Caco-2 (cell line): ENCODE measurements at regions not wholly inside any gene's neighbourhood (a gene's known extent, or its start where the extent isn't known, plus 50 kb on each side); places are given as distances from the start of the nearest gene placed in this dataset.

ENCODE experiments used
- BruUV-seq: library from RNA; stranded (reverse); fragments of 400-500 nt; replicated peaks from 2 replicates; lab custom pipeline; 2021; lab: Mats Ljungman, UMichigan
- CTCF ChIA-PET: fragments of 300-600 bp; sonication (Branson Sonifier 250); formaldehyde crosslinking; loops from one replicate; lab custom pipeline; 2022; ENCODE audit warnings: antibody characterized with exemption; lab: Charles Lee
- POLR2A ChIA-PET: fragments of 300-600 bp; sonication (Branson Sonifier 250); formaldehyde crosslinking; loops from one replicate; lab custom pipeline; 2022; ENCODE audit warnings: antibody characterized with exemption; lab: Charles Lee
- DNase-seq, 2 experiments: peaks; one replicate each; pipeline versions ENCODE4 v3.0.0 to v3.0.0-alpha.2; 2020 to 2022
- H3K27me3 ChIP-seq: replicated peaks from 2 replicates; pipeline ENCODE4 v1.6.0; 2011; ENCODE audit warnings: low read length; ENCODE audit not compliant: control insufficient read depth, insufficient read depth
- H3K36me3 ChIP-seq: 2 replicates; pipeline ENCODE4 v1.5.1; 2011; ENCODE audit warnings: low read length; ENCODE audit not compliant: control insufficient read depth, insufficient read depth
- H3K4me1 ChIP-seq: fragments of 250-450 bp; sonication (Bioruptor Pico); 2 replicates; pipeline ENCODE4 v1.5.1; 2020; ENCODE audit warnings: mild to moderate bottlenecking
- H3K4me3 ChIP-seq: 2 replicates; pipeline ENCODE4 v1.5.1; 2011; ENCODE audit warnings: low read depth, mild to moderate bottlenecking, control low read depth, low read length
- H3K9me3 ChIP-seq: fragments of 250-450 bp; sonication (Bioruptor Pico); 2 replicates; pipeline ENCODE4 v1.5.1; 2020; ENCODE audit warnings: mild to moderate bottlenecking, moderate library complexity
- H3K27ac Mint-ChIP-seq: one replicate; pipeline ENCODE4 v1.8.0; 2022; ENCODE audit warnings: mixed read lengths; ENCODE audit not compliant: unreplicated experiment
- H3K27me3 Mint-ChIP-seq: one replicate; pipeline ENCODE4 v1.8.0; 2022; ENCODE audit warnings: mixed read lengths; ENCODE audit not compliant: insufficient read depth, unreplicated experiment
- H3K36me3 Mint-ChIP-seq: one replicate; pipeline ENCODE4 v1.8.0; 2022; ENCODE audit warnings: mild to moderate bottlenecking, mixed read lengths; ENCODE audit not compliant: insufficient read depth, unreplicated experiment
- H3K4me1 Mint-ChIP-seq: one replicate; pipeline ENCODE4 v1.8.0; 2022; ENCODE audit warnings: low read depth, mixed read lengths; ENCODE audit not compliant: unreplicated experiment
- H3K4me3 Mint-ChIP-seq: one replicate; pipeline ENCODE4 v1.8.0; 2022; ENCODE audit warnings: mild to moderate bottlenecking, moderate library complexity, mixed read lengths; ENCODE audit not compliant: unreplicated experiment
- H3K9me3 Mint-ChIP-seq: one replicate; pipeline ENCODE4 v1.8.0; 2022; ENCODE audit warnings: mixed read lengths; ENCODE audit not compliant: unreplicated experiment
- CTCF ChIP-seq, 2 experiments: fragments of 200-600 bp in 1 of 2; IDR thresholded peaks; 1 replicate in 1 of 2; 2 replicates in 1 of 2; pipeline versions ENCODE4 v1.5.1 to v1.8.0; 2011 to 2022; ENCODE audit warnings: antibody characterized with exemption in 1 of 2, control low read depth in 1 of 2, inconsistent platforms in 1 of 2, low read depth in 1 of 2, low read length in 1 of 2, mild to moderate bottlenecking in 1 of 2, moderate library complexity in 1 of 2; ENCODE audit not compliant: insufficient read depth in 1 of 2, severe bottlenecking in 1 of 2, unreplicated experiment in 1 of 2
- intact Hi-C: fragments of 100-400 bp; cut with micrococcal nuclease; formaldehyde crosslinking; loops from one replicate; pipeline ENCODE4 v1.10.0; 2022; ENCODE audit not compliant: unreplicated experiment

- Mint-ChIP-seq H3K36me3 (no peaks in the 10 kb centered on the region), H3K9me3 (no peaks in the 10 kb centered on the region), H3K27me3 (peaks cover 34% of the 10 kb centered on the region), H3K27ac (no peak overlapping the region), H3K4me1 (no peaks in the 10 kb centered on the region), H3K4me3 (no peak overlapping the region)
- peak in 1 of 2 experiments; percentile 25 for DNase-seq
- H3K27me3 ChIP-seq: peaks cover 11% of the 10 kb centered on the region
- ChIA-PET POLR2A (no interaction called here), CTCF (interaction anchor here (0.5 to 1.2 kb wide), 2 partner anchors 155 kb away, joined by 3 to 4 read pairs; no protein-coding TSS in a partner anchor)
- no peaks in the 10 kb centered on the region for H3K4me1 ChIP-seq
- no peak overlapping the region for H3K4me3 ChIP-seq
- intact Hi-C loops: no loop called here
- no peaks in the 10 kb centered on the region for H3K36me3 ChIP-seq
- H3K9me3 ChIP-seq: no peaks in the 10 kb centered on the region; the same call in 1 of the 2 replicates
- no peak for TF ChIP-seq CTCF (IDR thresholded peaks at IDR 0.05; ENCODE audit: insufficient read depth in 1 of 2, low read depth in 1 of 2, low read length in 1 of 2, severe bottlenecking in 1 of 2, unreplicated experiment in 1 of 2)
- no TSS peak for BruUV-seq
These were observed 88.8 kb downstream of the YTHDF1 start for GRCh38 chr20:63126876-63127699.

- Mint-ChIP-seq H3K4me1 (no peaks in the 10 kb centered on the region), H3K27ac (no peak overlapping the region), H3K4me3 (no peak overlapping the region), H3K36me3 (no peaks in the 10 kb centered on the region), H3K9me3 (no peaks in the 10 kb centered on the region), H3K27me3 (peaks cover 42% of the 10 kb centered on the region)
- H3K4me3 ChIP-seq: no peak overlapping the region
- no peaks in the 10 kb centered on the region; the same call in 1 of the 2 replicates for H3K9me3 ChIP-seq
- TF ChIP-seq CTCF (IDR thresholded peaks at IDR 0.05; ENCODE audit: insufficient read depth in 1 of 2, low read depth in 1 of 2, low read length in 1 of 2, severe bottlenecking in 1 of 2, unreplicated experiment in 1 of 2): no peak
- H3K36me3 ChIP-seq: no peaks in the 10 kb centered on the region
- H3K4me1 ChIP-seq: no peaks in the 10 kb centered on the region
- peaks cover 11% of the 10 kb centered on the region for H3K27me3 ChIP-seq
- intact Hi-C loops: no loop called here
- peak in 1 of 2 experiments; percentile 39 for DNase-seq
- no TSS peak for BruUV-seq
- CTCF ChIA-PET: no interaction called here
- POLR2A ChIA-PET: interaction anchor here (0.5 kb wide), 1 partner anchor 17 kb away, joined by 5 read pairs; no protein-coding TSS in a partner anchor
These were observed 89.9 kb downstream of the YTHDF1 start for GRCh38 chr20:63125838-63126601.

GRCh38 chr20:63125581-63125837 lies 90.4 kb downstream of the YTHDF1 start:
- intact Hi-C loops: no loop called here
- Mint-ChIP-seq H3K4me1 (no peaks in the 10 kb centered on the region), H3K36me3 (no peaks in the 10 kb centered on the region), H3K9me3 (no peaks in the 10 kb centered on the region), H3K27me3 (peaks cover 44% of the 10 kb centered on the region), H3K27ac (no peak overlapping the region), H3K4me3 (no peak overlapping the region)
- BruUV-seq: no TSS peak
- TF ChIP-seq CTCF (IDR thresholded peaks at IDR 0.05; ENCODE audit: insufficient read depth in 1 of 2, low read depth in 1 of 2, low read length in 1 of 2, severe bottlenecking in 1 of 2, unreplicated experiment in 1 of 2): no peak
- POLR2A ChIA-PET: interaction anchor here (0.5 kb wide), 1 partner anchor 18 kb away, joined by 5 read pairs; no protein-coding TSS in a partner anchor
- Histone ChIP-seq H3K27me3 (peaks cover 11% of the 10 kb centered on the region), H3K36me3 (no peaks in the 10 kb centered on the region), H3K4me3 (no peak overlapping the region), H3K4me1 (no peaks in the 10 kb centered on the region), H3K9me3 (no peaks in the 10 kb centered on the region; the same call in 1 of the 2 replicates)
- no peak for DNase-seq
- CTCF ChIA-PET: no interaction called here
